Ovary (tissue), 3 donors: ENCODE measurements at regions not wholly inside any gene's neighbourhood (a gene's known extent, or its start where the extent isn't known, plus 50 kb on each side); places are given as distances from the start of the nearest gene placed in this dataset.

Experiments used
- POLR2A ChIP-seq: fragments of 450-650 bp; IDR thresholded peaks from one replicate; pipeline ENCODE4 v1.6.1; 2017; ENCODE audit warnings: antibody characterized with exemption, mild to moderate bottlenecking, moderate library complexity
- TF ChIP-seq, protein P1 (sequence below), 3 donors: fragments of 450-650 bp in 2 of 3; fragments of 200-600 bp in 1 of 3; IDR thresholded peaks; one replicate each; pipeline versions ENCODE4 v1.5.1 to v1.8.0; 2016 to 2022; ENCODE audit warnings: antibody characterized with exemption in 3 of 3, mild to moderate bottlenecking in 1 of 3
- donor health status: DM: no; HTN: no; CAD: no.

DNA sequence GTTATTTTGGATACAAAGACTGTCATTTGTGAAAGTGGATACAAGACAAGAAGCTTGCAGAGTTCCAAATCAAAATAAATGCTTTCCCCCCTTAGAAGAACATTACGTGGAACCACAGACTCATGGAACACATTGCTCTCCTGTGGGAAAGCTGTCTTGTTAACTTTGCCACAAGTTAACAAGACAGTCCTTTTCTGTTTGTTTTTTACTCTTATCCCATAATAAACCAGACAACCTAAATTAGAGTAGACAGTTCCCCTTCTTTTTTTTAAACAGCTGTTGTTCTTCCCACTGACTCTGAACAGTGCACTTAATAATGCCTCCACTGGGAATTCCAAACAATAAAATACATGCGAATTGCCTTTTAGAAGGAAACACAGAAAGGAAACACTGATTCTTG is 255.3 kb upstream of the UBE2E2 start:
- TF ChIP-seq, protein P1, sequence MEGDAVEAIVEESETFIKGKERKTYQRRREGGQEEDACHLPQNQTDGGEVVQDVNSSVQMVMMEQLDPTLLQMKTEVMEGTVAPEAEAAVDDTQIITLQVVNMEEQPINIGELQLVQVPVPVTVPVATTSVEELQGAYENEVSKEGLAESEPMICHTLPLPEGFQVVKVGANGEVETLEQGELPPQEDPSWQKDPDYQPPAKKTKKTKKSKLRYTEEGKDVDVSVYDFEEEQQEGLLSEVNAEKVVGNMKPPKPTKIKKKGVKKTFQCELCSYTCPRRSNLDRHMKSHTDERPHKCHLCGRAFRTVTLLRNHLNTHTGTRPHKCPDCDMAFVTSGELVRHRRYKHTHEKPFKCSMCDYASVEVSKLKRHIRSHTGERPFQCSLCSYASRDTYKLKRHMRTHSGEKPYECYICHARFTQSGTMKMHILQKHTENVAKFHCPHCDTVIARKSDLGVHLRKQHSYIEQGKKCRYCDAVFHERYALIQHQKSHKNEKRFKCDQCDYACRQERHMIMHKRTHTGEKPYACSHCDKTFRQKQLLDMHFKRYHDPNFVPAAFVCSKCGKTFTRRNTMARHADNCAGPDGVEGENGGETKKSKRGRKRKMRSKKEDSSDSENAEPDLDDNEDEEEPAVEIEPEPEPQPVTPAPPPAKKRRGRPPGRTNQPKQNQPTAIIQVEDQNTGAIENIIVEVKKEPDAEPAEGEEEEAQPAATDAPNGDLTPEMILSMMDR (IDR thresholded peaks at IDR 0.05) = no peak
- no peak for TF ChIP-seq POLR2A
